NCI-H2227 treated with DMSO at 0.1 percent for 48 hours (cell line): ENCODE measurements at regions not wholly inside any gene's neighbourhood (a gene's known extent, or its start where the extent isn't known, plus 50 kb on each side); places are given as distances from the start of the nearest gene placed in this dataset.

Source experiments
- DNase-seq: peaks from one replicate; lab custom pipeline; 2025; lab: John Stamatoyannopoulos, UW

DNA sequence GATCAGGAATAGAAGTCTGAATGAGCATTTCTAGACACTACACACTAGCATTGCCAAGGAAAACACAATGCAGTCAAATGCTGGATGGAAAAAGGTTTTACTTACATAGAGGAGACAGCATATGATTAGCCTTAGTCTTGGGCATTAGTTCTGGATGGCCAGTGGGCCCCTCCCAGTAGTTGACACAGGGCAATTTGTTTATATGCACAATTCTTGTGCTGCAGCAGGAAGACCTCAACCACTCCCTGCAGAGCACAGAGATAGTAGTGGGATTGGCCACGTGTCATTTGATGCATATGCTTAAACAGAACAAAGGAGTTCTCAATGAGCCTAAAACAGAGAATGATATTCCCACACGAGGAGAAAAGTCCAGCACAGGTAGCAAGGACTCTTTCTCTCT is 1496.2 kb upstream of the CDH6 start:
- no peak for DNase-seq

DNA sequence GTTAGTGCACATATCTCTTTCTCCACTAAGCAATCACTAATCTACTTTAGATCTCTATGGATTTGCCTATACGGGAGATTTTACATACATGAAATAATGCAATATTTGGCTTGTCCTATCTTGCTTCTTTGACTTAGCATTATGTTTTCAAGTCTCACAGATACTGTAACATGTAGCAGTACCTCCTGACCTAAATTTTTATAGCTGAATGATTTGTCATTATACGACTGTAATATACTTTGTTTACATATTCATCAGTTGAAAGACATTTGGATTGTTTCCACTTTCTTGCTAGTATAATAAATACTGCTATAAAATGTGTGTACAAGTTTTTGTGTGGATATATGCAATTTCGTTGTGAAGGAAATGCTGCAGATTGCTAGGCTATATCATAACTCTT is 1520.8 kb upstream of the CDH6 start:
- no peak for DNase-seq

DNA sequence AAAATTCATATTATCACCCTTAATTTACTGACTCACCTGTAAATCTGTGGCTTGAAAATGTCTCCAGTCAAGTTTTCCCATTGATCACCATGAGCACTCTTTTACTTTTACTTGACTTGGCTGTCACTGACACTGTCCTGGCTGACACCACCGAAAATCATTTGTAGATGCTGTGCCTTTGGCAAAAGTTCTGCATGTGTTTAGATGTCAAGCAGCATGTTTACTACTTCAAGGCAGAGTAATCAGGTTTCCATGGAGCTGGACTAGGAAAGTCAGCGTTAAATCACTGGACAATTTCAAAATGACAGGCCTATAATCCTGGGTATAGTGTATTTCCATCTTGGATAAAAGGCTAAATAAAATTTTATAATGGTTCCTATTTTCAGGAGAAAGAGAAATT is 1530.6 kb upstream of the CDH6 start:
- no peak for DNase-seq

DNA sequence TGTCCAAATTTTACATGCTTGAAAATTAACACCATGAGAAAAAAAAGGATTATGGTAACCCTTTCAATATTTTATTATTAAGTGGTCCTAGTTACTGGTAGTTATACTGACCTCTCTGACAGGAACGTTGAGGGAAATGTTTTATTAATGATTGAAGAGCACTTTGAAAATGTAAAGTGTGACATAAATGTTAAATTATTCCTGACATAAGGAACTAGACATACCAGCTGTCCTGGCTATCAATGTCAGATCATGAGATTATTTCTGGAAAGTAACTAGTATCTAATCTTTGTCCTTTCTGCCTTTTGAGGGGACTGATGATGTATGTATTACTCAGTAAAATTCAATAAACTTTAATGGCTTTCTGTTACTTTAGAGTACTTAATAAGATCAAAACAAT is 1538.5 kb upstream of the CDH6 start:
- no peak for DNase-seq

DNA sequence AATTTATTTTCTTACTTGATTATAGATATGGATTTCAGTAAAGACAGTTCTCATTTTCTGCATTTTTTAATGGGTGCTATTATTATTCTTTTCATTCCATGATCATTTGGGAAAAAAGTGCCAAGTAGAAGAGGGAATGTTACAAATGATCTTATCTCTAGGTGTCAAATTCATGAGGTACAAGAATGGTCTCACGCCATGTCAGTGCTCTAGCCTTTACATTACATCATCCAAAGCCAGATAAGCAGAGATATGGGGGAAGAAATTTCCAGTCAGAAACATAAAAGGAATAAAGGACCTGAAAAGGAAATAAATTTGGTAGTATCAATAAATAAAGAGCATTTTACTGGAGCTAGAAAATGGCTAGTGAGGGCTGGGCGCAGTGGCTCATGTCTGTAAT is 1544.2 kb upstream of the CDH6 start:
- DNase-seq = no peak

- DNase-seq = no peak
Measured at GRCh38 chr5:29642601-29643000, 1550.9 kb upstream of the CDH6 start.

- no peak for DNase-seq
Measured at GRCh38 chr5:29614206-29614605, 1579.3 kb upstream of the CDH6 start.

- no peak for DNase-seq
Measured at GRCh38 chr5:29588236-29588635, 1605.2 kb upstream of the CDH6 start.

GRCh38 chr5:29587832-29588231 is 1605.7 kb upstream of the CDH6 start:
- DNase-seq = no peak

GRCh38 chr5:29568028-29568427 is 1625.5 kb upstream of the CDH6 start:
- no peak for DNase-seq

GRCh38 chr5:29561564-29561963 is 1631.9 kb upstream of the CDH6 start:
- DNase-seq = no peak

DNA sequence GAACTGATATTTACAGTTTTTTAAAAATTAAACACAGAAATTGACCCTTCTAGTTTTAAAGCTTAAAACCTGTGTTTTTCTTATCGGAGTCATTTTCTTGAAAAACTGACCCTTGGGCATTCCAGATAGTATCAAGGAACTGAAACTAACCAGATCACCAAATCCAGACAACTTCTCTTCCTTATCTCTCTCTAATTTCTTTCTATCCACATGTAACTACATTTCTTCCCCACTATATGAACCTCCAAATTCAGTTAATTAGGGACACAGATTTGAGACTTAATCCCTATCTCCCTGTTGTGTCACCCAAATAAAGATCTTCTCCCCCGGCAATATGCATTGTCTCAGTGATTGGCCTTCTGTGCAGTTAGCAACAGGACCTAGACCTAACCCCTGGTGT is 1643.0 kb upstream of the CDH6 start:
- DNase-seq = no peak

DNA sequence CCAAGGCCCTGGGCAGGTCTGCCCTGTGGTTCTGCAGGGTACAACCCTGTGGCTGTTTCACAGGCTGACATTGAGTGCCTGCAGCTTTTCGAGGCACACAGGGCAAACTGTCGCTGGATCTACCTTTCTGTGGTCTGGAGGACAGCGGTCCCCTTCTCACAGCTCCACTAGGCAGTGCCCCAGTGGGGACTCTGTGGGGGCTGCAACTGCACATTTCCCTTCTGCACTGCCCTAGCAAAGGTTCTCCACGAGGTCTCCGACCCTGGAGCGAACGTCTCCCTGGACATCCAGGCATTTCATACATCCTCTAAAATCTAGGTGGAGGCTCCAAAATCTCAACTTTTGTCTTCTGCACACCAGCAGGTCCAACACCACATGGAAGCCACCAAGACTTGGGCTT is 1645.2 kb upstream of the CDH6 start:
- DNase-seq = no peak

- no peak for DNase-seq
Measured at GRCh38 chr5:29547236-29547865, 1646.1 kb upstream of the CDH6 start.

- no peak for DNase-seq
Measured at GRCh38 chr5:29543501-29543900, 1650.0 kb upstream of the CDH6 start.

- no peak for DNase-seq
Measured at GRCh38 chr5:29524227-29524626, 1669.3 kb upstream of the CDH6 start.

DNA sequence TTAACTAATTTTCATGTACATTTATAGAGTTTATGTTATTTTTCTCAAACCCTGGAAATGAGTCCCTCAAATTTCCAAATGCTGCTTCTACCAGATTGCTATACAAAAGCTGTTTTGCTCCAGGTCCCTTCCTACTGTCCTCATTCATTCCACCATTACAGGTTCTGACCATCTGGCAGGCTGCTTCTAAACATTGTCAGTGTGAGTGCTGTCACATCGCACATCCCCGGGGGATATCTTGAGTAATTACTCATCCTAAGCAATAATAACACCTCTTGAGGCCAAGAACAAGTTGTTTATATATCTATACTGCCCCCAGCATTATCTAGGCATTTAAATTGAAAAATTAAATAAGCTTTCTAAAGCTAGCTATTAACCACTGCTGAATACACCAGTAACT is 1675.3 kb upstream of the CDH6 start:
- no peak for DNase-seq

GRCh38 chr5:29516224-29516623 is 1677.3 kb upstream of the CDH6 start:
- DNase-seq = no peak

DNA sequence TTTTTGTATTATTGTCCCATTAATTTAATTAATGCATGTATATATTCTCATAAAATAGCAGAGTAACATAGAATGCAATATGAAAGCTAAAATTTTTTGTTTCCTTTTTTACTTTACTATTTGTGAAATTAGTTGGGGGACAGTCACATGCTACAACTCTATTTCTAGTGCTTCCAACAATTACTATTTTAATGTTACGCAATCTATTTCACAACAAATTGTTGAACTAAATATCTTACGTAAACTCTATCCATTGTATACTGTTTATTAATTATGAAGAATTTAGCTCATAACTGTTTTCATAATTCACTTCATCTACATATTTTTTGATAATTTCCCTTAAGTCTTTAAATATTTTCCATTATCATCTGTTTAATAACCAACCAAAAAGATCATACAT is 1685.4 kb upstream of the CDH6 start:
- DNase-seq = no peak

DNA sequence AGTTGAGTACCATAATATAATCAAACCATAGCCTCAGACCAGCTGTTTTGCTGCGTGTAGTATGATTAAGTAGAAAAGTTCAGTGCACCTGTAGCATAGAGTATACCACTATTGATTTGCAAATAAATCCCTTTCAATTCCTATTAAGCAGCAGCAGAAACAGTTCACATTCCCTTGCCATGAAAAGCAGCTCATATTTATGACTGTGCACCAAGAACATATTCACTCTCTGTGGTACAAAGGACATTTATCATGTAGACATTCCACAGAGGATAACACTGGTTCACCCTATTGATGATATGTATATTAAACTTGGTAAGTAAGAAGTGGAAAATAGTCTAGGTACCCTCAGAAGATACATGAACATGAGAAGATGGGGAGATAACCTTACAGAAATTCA is 1689.1 kb upstream of the CDH6 start:
- DNase-seq = no peak

- DNase-seq = no peak
Measured at GRCh38 chr5:29498860-29499259, 1694.6 kb upstream of the CDH6 start.

GRCh38 chr5:29498412-29498811 is 1695.1 kb upstream of the CDH6 start:
- DNase-seq = no peak

DNA sequence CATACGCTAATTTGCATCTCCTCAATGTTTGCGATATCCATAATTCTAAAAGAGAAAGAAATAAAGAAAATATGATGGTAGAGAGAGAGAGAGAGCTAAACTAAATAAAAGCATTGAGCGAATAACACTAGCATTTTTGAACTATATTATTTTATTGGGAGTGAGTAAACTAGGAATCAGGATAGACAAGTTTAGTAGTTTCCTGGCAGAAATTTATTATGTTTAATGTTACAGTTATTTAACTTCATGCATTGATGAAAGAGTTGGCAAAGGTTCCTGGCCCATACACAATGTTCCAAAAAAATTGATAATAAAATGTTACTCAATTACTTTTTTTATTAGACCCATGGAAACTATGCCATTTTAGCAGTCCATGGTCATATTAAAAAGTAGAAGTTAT is 1708.2 kb upstream of the CDH6 start:
- DNase-seq = no peak

- DNase-seq = no peak
Measured at GRCh38 chr5:29469581-29469980, 1723.9 kb upstream of the CDH6 start.

DNA sequence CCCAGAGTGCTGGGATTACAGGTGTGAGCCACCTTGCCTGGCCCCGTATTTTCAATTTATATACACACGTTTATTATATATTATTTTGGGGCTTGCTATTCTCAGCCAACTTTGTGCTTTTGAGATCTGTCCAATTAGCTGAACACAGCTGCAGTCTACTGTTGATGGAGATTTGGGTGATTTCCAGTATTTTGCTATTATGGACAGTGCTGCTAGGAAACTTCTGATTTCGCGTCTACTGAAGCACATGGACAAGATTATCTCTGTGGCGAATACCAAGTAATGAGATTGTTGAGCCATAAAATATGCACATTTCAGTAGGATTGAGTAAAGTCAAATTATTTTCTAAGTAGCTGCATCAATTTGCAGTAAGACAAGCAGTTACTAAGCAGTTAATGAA is 1731.2 kb upstream of the CDH6 start:
- no peak for DNase-seq
